ENCODE measurements at regions not wholly inside any gene's neighbourhood (a gene's known extent, or its start where the extent isn't known, plus 50 kb on each side); places are given as distances from the start of the nearest gene placed in this dataset.

GRCh38 chr12:18932715-18933114 is 194.8 kb downstream of the CAPZA3 start:
- in situ Hi-C loops (cut with MboI) (no loop called here), intact Hi-C loops (cut with micrococcal nuclease) (no loop called here)
- H3K27me3 ChIP-seq (ENCODE audit: control insufficient read depth in 2 of 2, insufficient read depth in 2 of 2, low read length in 2 of 2), result no peaks in the 10 kb centered on the region
- no peak overlapping the region for H3K27ac ChIP-seq (ENCODE audit: extremely low read depth, low read depth, low read length)
- H3K79me2 ChIP-seq (ENCODE audit: control insufficient read depth, insufficient read depth, low read length), result no peaks in the 10 kb centered on the region
- FAIRE-seq (no peak), ATAC-seq (no peak), DNase-seq (ENCODE audit: extremely low read depth in 1 of 4, low spot score in 3 of 4) (no peak)
- TF ChIP-seq ZNF324 (CRISPR knock-in tag; IDR thresholded peaks at IDR 0.05), result no peak
- TF ChIP-seq PPARD (CRISPR knock-in tag; IDR thresholded peaks at IDR 0.05), result no peak
- no peak for TF ChIP-seq POLR2AphosphoS2 (IDR thresholded peaks at IDR 0.05; ENCODE audit: low read length)
- no peak for TF ChIP-seq EZH2 (IDR thresholded peaks at IDR 0.05; ENCODE audit: borderline replicate concordance, low read depth, low read length)
- TF ChIP-seq SNAPC5 (CRISPR knock-in tag; IDR thresholded peaks at IDR 0.05), result no peak
- TF ChIP-seq RAD51 (IDR thresholded peaks at IDR 0.05; ENCODE audit: borderline replicate concordance, low read depth), result no peak
- TF ChIP-seq GABPB1 (CRISPR knock-in tag; IDR thresholded peaks at IDR 0.05), result no peak
- TF ChIP-seq CCAR2 (IDR thresholded peaks at IDR 0.05; ENCODE audit: low read depth, low read length), result no peak
- TF ChIP-seq FOXP1 (CRISPR knock-in tag; IDR thresholded peaks at IDR 0.05), result no peak
- TF ChIP-seq E2F1 (CRISPR knock-in tag; IDR thresholded peaks at IDR 0.05), result no peak
- TF ChIP-seq HOMEZ (CRISPR knock-in tag; IDR thresholded peaks at IDR 0.05), result no peak
- TF ChIP-seq USF1 (CRISPR knock-in tag; IDR thresholded peaks at IDR 0.05), result no peak
- no peak for TF ChIP-seq ZNF79 (CRISPR knock-in tag; IDR thresholded peaks at IDR 0.05; ENCODE audit: low read depth)
- TF ChIP-seq ZNF699 (CRISPR knock-in tag; IDR thresholded peaks at IDR 0.05; ENCODE audit: insufficient replicate concordance), result no peak
- no peak for TF ChIP-seq NEUROD1 (IDR thresholded peaks at IDR 0.05; ENCODE audit: borderline replicate concordance, low read depth, low read length, partially characterized antibody)
- no peak overlapping the region for H3K4me2 ChIP-seq (ENCODE audit: insufficient read depth, low read length)
- ChIA-PET POLR2A (no interaction called here), CTCF (ENCODE audit: low intra/inter-chr PET ratio) (no interaction called here)
- H3K36me3 ChIP-seq (ENCODE audit: control insufficient read depth, insufficient read depth, low read length), result no peaks in the 10 kb centered on the region
- 8% methylated on average over 2 of the region's 2 CpGs for WGBS (ENCODE audit: insufficient coverage, low coverage, missing lambda C conversion rate)
- no peaks in the 10 kb centered on the region for H3K9me3 ChIP-seq (replicated peaks; ENCODE audit: control insufficient read depth, insufficient read depth, low read depth, low read length)
- H3K9me1 ChIP-seq (ENCODE audit: control insufficient read depth, insufficient read depth, low read length), result no peaks in the 10 kb centered on the region
- H3K4me3 ChIP-seq, result no peak overlapping the region
- BruUV-seq (replicated peaks), result no TSS peak
- H2AFZ ChIP-seq (ENCODE audit: low read depth, low read length), result no peak overlapping the region
- no peaks in the 10 kb centered on the region for H4K20me1 ChIP-seq (replicated peaks; ENCODE audit: control insufficient read depth, insufficient read depth, low read length)
- no peaks in the 10 kb centered on the region for H3K4me1 ChIP-seq (replicated peaks in 1 of 2; ENCODE audit: control insufficient read depth in 2 of 2, insufficient read depth in 2 of 2, low read length in 2 of 2)
- H3K9ac ChIP-seq (ENCODE audit: insufficient read depth in 1 of 2, low read depth in 2 of 2, low read length in 2 of 2), result no peak overlapping the region

All from K562 (cell line).